Fibroblast of the aortic adventitia (primary cell): ENCODE measurements at regions not wholly inside any gene's neighbourhood (a gene's known extent, or its start where the extent isn't known, plus 50 kb on each side); places are given as distances from the start of the nearest gene placed in this dataset.
A peak's percentile ranks its signal among the peaks of the same experiment; 100 is the strongest.

Experiments
- DNase-seq: peaks from one replicate; pipeline ENCODE4 v3.0.0-alpha.2; 2010; ENCODE audit warnings: low read depth
- H3K4me3 ChIP-seq: 2 replicates; pipeline ENCODE4 v1.5.1; 2011; ENCODE audit warnings: low read depth, mild to moderate bottlenecking, control low read depth, low read length, moderate library complexity
- CTCF ChIP-seq: IDR thresholded peaks from 2 replicates; pipeline ENCODE4 v1.5.1; 2011; ENCODE audit warnings: mild to moderate bottlenecking, low read length, control low read depth, inconsistent platforms; ENCODE audit not compliant: insufficient read depth

GRCh38 chr10:30184397-30185033 is 125.1 kb upstream of the JCAD start:
- peak; percentile 31 for DNase-seq
- no peak for TF ChIP-seq CTCF
- H3K4me3 ChIP-seq = no peak overlapping the region

DNA sequence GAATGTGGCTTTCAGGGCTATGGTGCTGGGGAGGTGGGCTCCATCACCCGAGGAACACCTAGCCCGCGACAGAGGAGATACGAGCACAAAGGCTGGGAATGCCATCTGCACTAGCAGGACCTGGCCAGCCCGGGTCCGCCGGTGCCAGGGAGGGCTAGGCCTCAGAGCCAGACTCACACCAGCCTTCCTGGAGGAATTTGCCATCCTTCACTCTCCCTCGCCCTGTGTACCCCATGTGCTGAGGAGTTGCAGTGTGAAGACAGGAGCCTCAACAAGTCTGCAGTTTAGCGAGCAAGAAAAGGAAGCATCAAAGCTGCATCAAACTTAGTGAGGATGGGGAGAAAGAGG is 123.6 kb upstream of the JCAD start:
- TF ChIP-seq CTCF = no peak
- DNase-seq = no peak
- no peak overlapping the region for H3K4me3 ChIP-seq

GRCh38 chr10:30182191-30183054 is 123.0 kb upstream of the JCAD start:
- no peak for TF ChIP-seq CTCF
- DNase-seq = peak; percentile 83
- no peak overlapping the region for H3K4me3 ChIP-seq

DNA sequence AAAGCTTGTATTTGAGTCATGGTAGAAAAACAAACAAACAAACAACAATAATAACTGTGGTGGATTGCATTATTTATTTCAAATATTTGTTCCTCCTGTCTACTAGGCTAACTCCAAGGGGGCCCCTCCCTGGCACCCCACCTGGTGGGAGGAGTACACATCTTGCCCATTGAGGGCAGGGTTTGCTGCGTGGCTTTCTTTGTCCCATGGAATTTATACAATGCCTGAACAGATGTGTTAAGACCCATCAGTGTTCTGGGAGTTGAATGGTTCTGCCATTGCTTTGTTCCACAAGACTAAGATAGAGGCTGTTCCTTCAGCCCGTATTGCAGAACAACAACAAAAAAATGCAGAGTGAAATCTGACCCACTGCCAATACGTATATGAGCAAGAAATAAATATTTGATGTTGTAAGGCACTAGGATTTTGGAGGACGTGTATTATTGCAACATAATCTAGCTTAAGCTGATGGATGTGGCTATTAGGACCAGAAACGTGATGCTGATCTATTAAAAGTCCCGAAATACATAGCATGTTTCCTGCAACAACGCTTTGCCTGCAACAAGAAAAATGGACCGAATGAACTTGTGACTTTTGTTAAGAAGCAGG is 119.1 kb upstream of the JCAD start:
- H3K4me3 ChIP-seq = no peak overlapping the region
- no peak for TF ChIP-seq CTCF
- peak; percentile 87 for DNase-seq

DNA sequence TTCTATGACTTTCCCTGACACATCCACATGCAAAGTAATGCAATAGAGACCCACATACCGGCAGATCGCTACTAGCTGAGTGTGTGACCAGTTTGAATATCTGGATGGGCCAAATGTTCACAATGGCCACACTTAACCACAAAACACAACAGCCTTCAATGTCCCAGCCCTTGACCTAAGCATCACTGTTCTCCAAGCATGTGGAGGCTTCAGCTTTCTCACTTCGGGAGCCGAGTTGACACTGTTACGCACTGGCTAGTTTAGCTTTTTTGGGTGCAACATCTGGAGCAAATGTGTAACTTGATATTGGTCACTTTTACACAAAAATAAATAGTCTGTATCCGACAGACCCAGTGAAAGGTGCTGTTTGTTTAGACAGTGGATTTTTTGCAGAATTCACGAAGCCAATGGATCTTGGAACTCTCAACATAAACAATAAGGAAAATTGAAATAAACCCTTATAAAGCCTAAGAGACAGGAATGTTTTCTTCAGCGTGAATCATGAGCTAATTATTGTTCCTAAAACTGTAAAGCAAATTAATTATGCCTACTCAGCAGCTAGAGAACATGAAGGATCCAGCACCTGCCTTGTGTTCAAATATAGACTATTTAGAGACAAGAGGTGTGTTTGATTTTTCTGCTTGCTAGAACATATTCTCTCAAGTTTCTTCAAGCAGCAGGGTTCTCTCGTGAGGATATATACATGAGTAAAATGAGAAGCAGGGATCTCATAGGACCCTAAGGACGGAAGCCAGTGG is 117.6 kb upstream of the JCAD start:
- H3K4me3 ChIP-seq = no peak overlapping the region
- DNase-seq = no peak
- no peak for TF ChIP-seq CTCF

- peak; percentile 67 for DNase-seq
- H3K4me3 ChIP-seq = no peak overlapping the region
- no peak for TF ChIP-seq CTCF
Measured at GRCh38 chr10:30176182-30176581, 116.8 kb upstream of the JCAD start.
